Transverse colon (tissue), 4 donors: ENCODE measurements at regions not wholly inside any gene's neighbourhood (a gene's known extent, or its start where the extent isn't known, plus 50 kb on each side); places are given as distances from the start of the nearest gene placed in this dataset.

Experiments used
- DNase-seq: peaks from one replicate; pipeline ENCODE4 v3.0.0-alpha.2; 2019
- H3K27ac ChIP-seq, 4 donors: fragments of 200-600 bp; sonication (generic); 2 replicates each; pipeline ENCODE4 v1.5.1; 2016 to 2018; ENCODE audit warnings: inconsistent platforms in 4 of 4
- H3K27me3 ChIP-seq: fragments of 200-600 bp; sonication (generic); 2 replicates; pipeline ENCODE4 v1.5.1; 2017; ENCODE audit warnings: inconsistent platforms
- H3K36me3 ChIP-seq, 4 donors: fragments of 200-600 bp; sonication (generic); 2 replicates each; pipeline ENCODE4 v1.5.1; 2017 to 2019; ENCODE audit warnings: inconsistent platforms in 4 of 4
- H3K4me1 ChIP-seq, 4 donors: fragments of 200-600 bp; sonication (generic); 2 replicates each; pipeline ENCODE4 v1.5.1; 2017 to 2020; ENCODE audit warnings: inconsistent platforms in 4 of 4
- H3K4me3 ChIP-seq, 4 donors: fragments of 200-600 bp; sonication (generic); 1 replicate in 1 of 4; 2 replicates in 3 of 4; pipeline versions ENCODE4 v1.5.1 to v1.6.1; 2017 to 2019; ENCODE audit warnings: inconsistent platforms in 4 of 4
- H3K9me3 ChIP-seq, 2 donors: fragments of 200-600 bp; sonication (generic); 2 replicates each; pipeline ENCODE4 v1.5.1; 2017 to 2019; ENCODE audit warnings: inconsistent platforms in 2 of 2
- EP300 ChIP-seq: sonication (generic); formaldehyde crosslinking; IDR thresholded peaks from one replicate; pipeline ENCODE4 v1.6.1; 2017; ENCODE audit warnings: antibody characterized with exemption, low read depth
- POLR2A ChIP-seq: fragments of 450-650 bp; IDR thresholded peaks from one replicate; pipeline ENCODE4 v1.6.1; 2016; ENCODE audit warnings: antibody characterized with exemption, mild to moderate bottlenecking, moderate library complexity
- POLR2AphosphoS5 ChIP-seq, 3 donors: sonication (generic); formaldehyde crosslinking; IDR thresholded peaks; one replicate each; pipeline ENCODE4 v1.6.1; 2016; ENCODE audit warnings: antibody characterized with exemption in 3 of 3
- WGBS, 2 donors: methylation state at CpG; one replicate each; pipeline ENCODE4 v1.1.5; 2018; ENCODE audit warnings: low coverage in 1 of 2; 5-methylcytosine and 5-hydroxymethylcytosine counted together
- in situ Hi-C, 4 donors: fragments of 200-750 bp; cut with MboI; loops; one replicate each; pipeline versions ENCODE4 v1.15.0 to v1.15.1; 2017; ENCODE audit warnings: low sequenced_read_pairs in 3 of 4, low pct_ligation_motif_present in 1 of 4, low pct_unique_long_range_greater_than_20kb in 1 of 4
- intact Hi-C: fragments of 100-400 bp; cut with DNase I; formaldehyde crosslinking; loops from one replicate; pipeline ENCODE4 v1.15.1; 2023; ENCODE audit warnings: low total_unique reads
- TF ChIP-seq, protein P1 (sequence below), 5 experiments: fragments of 200-600 bp in 3 of 5; fragments of 450-650 bp in 2 of 5; sonication (generic) in 3 of 5; IDR thresholded peaks; 1 replicate in 2 of 5; 2 replicates in 3 of 5; pipeline ENCODE4 v1.5.1; 2016 to 2017; ENCODE audit warnings: antibody characterized with exemption in 5 of 5, inconsistent platforms in 3 of 5, mild to moderate bottlenecking in 2 of 5, moderate library complexity in 1 of 5

DNA sequence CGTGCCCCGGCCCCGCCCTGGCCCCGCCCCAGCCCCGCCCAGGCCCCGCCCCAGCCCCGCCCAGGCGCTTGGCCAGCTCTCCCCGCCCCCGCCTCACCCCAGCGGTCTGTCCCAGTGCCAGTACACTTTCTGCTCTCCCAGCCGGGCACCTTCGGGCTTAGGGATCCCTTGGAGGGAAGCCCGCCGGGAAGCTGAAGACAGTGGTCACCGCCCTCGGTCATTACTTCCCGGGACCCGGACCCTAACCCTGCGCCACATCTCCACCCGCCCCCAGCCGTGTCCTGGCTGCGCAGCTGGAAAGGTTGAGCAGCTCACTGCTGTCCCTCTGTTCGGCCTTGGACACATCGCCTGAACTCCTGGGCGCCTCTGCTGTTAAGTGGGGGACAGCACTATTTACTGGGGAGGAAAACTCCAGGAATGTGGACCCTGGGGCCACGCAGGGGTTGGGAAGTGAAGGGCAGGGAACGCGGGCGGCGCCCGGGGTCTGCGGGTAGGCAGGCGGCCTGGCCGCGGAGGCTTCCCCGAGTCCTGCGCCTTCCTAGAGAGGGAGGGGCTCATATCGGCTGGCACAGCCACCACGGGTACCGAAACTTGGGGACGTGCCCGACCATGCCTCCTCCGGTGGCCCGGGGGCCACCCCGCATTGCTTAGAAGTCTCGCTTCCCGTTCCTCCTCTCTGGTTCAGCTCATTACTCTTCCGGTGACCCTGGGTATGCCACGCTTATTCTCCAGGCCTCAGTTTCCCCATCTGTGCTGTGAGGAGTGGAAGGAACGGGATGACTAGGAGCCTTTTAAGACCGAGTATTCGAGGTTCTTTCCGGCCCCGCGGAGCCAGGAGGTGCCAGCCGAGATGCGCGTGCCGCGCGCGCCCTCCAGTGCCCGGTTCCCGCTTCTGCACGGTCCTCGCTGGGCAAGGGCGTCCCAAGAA lies 121.0 kb downstream of the GYPC start:
- peak overlapping the region; percentile 40 to 72 (median 46) for H3K4me3 ChIP-seq
- 0 to 1% methylated on average over 6 to 50 of the region's 68 CpGs for WGBS, 2 donors
- H3K27ac ChIP-seq: peak overlapping the region in 3 of 4 donors; percentile 11 to 51 (median 16)
- H3K9me3 ChIP-seq: no peaks in the 10 kb centered on the region
- in situ Hi-C loops: loop anchor here in 2 of 4 donors (10.0 kb wide), 1 partner anchor 252 kb away; no protein-coding TSS in a partner anchor
- TF ChIP-seq, protein P1, sequence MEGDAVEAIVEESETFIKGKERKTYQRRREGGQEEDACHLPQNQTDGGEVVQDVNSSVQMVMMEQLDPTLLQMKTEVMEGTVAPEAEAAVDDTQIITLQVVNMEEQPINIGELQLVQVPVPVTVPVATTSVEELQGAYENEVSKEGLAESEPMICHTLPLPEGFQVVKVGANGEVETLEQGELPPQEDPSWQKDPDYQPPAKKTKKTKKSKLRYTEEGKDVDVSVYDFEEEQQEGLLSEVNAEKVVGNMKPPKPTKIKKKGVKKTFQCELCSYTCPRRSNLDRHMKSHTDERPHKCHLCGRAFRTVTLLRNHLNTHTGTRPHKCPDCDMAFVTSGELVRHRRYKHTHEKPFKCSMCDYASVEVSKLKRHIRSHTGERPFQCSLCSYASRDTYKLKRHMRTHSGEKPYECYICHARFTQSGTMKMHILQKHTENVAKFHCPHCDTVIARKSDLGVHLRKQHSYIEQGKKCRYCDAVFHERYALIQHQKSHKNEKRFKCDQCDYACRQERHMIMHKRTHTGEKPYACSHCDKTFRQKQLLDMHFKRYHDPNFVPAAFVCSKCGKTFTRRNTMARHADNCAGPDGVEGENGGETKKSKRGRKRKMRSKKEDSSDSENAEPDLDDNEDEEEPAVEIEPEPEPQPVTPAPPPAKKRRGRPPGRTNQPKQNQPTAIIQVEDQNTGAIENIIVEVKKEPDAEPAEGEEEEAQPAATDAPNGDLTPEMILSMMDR (IDR thresholded peaks at IDR 0.05): peak; percentile 88 to 94 (median 93)
- no peak for TF ChIP-seq POLR2A
- DNase-seq: peak; percentile 87
- no peaks in the 10 kb centered on the region for H3K36me3 ChIP-seq
- H3K4me1 ChIP-seq: peaks cover 0 to 11% (median 8%) of the 10 kb centered on the region in 4 donors
- H3K27me3 ChIP-seq: peaks cover 5% of the 10 kb centered on the region
- intact Hi-C loops: loop anchor here (5.0 kb wide), 1 partner anchor 250 kb away; no protein-coding TSS in a partner anchor

DNA sequence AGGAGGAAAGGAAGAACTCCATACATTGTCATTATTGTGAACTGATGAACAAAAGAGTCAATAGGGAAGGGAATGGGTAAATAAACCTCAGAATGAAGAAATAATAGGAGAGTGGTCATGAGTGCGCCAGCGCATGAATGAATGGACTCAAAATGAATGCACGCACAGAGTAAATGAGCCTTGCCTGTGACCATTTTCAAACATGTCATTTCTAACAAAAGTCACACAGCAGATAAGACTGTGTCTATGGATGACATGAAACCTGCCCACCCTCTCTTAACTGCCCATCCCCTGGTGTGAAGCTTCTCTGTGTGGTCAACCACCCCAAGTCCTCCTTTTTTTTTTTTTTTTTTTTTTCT lies 121.1 kb upstream of the TEX51 start:
- H3K4me3 ChIP-seq: peak overlapping the region in 1 of 4 donors; percentile 72
- 19 to 26% methylated on average over 3 of the region's 3 CpGs for whole genome bisulfite sequencing, 2 donors
- no peak for DNase-seq
- no peaks in the 10 kb centered on the region for H3K36me3 ChIP-seq
- H3K9me3 ChIP-seq: no peaks in the 10 kb centered on the region
- in situ Hi-C loops: loop anchor here in 2 of 4 donors (10.0 kb wide), 1 partner anchor 253 kb away; no protein-coding TSS in a partner anchor
- TF ChIP-seq POLR2AphosphoS5 (IDR thresholded peaks at IDR 0.05) (no peak), POLR2A (no peak), EP300 (no peak)
- TF ChIP-seq, protein P1 (IDR thresholded peaks at IDR 0.05): no peak
- intact Hi-C loops: loop anchor here (5.0 kb wide), 1 partner anchor 250 kb away; no protein-coding TSS in a partner anchor
- H3K27ac ChIP-seq: no peak overlapping the region
- H3K27me3 ChIP-seq: peaks cover 5% of the 10 kb centered on the region
- H3K4me1 ChIP-seq: peaks cover 0 to 11% (median 8%) of the 10 kb centered on the region in 4 donors

- in situ Hi-C loops (loop anchor here in 2 of 4 donors (10.0 kb wide), 1 partner anchor 254 kb away; no protein-coding TSS in a partner anchor), intact Hi-C loops (loop anchor here (5.0 kb wide), 1 partner anchor 252 kb away; no protein-coding TSS in a partner anchor)
- H3K9me3 ChIP-seq: no peaks in the 10 kb centered on the region
- peaks cover 0 to 11% (median 8%) of the 10 kb centered on the region in 4 donors for H3K4me1 ChIP-seq
- H3K27ac ChIP-seq: no peak overlapping the region
- H3K36me3 ChIP-seq: no peaks in the 10 kb centered on the region
- WGBS, 2 donors: 74 to 77% methylated on average over 5 to 13 of the region's 14 CpGs
- no peak overlapping the region for H3K4me3 ChIP-seq
- H3K27me3 ChIP-seq: peaks cover 5% of the 10 kb centered on the region
- peak; percentile 11 for DNase-seq
- no peak for TF ChIP-seq EP300
- no peak for TF ChIP-seq POLR2A
- TF ChIP-seq, protein P1 (IDR thresholded peaks at IDR 0.05): no peak
Measured at GRCh38 chr2:126778561-126779501, 119.9 kb upstream of the TEX51 start.

- H3K27ac ChIP-seq: no peak overlapping the region
- peaks cover 0 to 11% (median 8%) of the 10 kb centered on the region in 4 donors for H3K4me1 ChIP-seq
- H3K9me3 ChIP-seq: no peaks in the 10 kb centered on the region
- 63 to 85% methylated on average over 3 to 8 of the region's 8 CpGs for WGBS, 2 donors
- in situ Hi-C loops (no loop called here), intact Hi-C loops (no loop called here)
- DNase-seq: no peak
- H3K36me3 ChIP-seq: no peaks in the 10 kb centered on the region
- peaks cover under 1% of the 10 kb centered on the region for H3K27me3 ChIP-seq
- H3K4me3 ChIP-seq: no peak overlapping the region
- TF ChIP-seq, protein P1 (IDR thresholded peaks at IDR 0.05): no peak
Measured at GRCh38 chr2:126781206-126781605, 117.5 kb upstream of the TEX51 start.
